Eye (tissue), 1 donor: ENCODE measurements at regions not wholly inside any gene's neighbourhood (a gene's known extent, or its start where the extent isn't known, plus 50 kb on each side); places are given as distances from the start of the nearest gene placed in this dataset.
A peak's percentile ranks its signal among the peaks of the same experiment; 100 is the strongest.

ENCODE experiments used
- DNase-seq: peaks from one replicate; pipeline ENCODE4 v3.0.0-alpha.2; 2015

GRCh38 chr2:67792191-67792590 is 270.6 kb downstream of the C1D start:
- peak; percentile 17 for DNase-seq

- peak; percentile 21 for DNase-seq
These were observed 270.1 kb downstream of the C1D start for GRCh38 chr2:67792681-67793091.

- DNase-seq, result peak; percentile 64
These were observed 264.8 kb downstream of the C1D start for GRCh38 chr2:67797801-67798540.

GRCh38 chr2:67798541-67799160 is 264.2 kb downstream of the C1D start:
- DNase-seq, result peak; percentile 42

GRCh38 chr2:67799886-67800285 is 262.9 kb downstream of the C1D start:
- DNase-seq, result no peak

- no peak for DNase-seq
These were observed 260.5 kb downstream of the C1D start for GRCh38 chr2:67802291-67802690.

GRCh38 chr2:67802824-67803223 is 260.0 kb downstream of the C1D start:
- no peak for DNase-seq

GRCh38 chr2:67806816-67807215 is 256.0 kb downstream of the C1D start:
- DNase-seq, result no peak

- DNase-seq, result no peak
These were observed 254.7 kb downstream of the C1D start for GRCh38 chr2:67808112-67808511.

- no peak for DNase-seq
These were observed 250.1 kb downstream of the C1D start for GRCh38 chr2:67812682-67813081.

- DNase-seq, result no peak
These were observed 239.1 kb downstream of the C1D start for GRCh38 chr2:67823726-67824125.

GRCh38 chr2:67824186-67824585 is 238.6 kb downstream of the C1D start:
- no peak for DNase-seq

- DNase-seq, result no peak
These were observed 237.3 kb downstream of the C1D start for GRCh38 chr2:67825476-67825875.

GRCh38 chr2:67828066-67828465 is 234.7 kb downstream of the C1D start:
- no peak for DNase-seq

- no peak for DNase-seq
These were observed 233.3 kb downstream of the C1D start for GRCh38 chr2:67829470-67829869.

GRCh38 chr2:67833632-67834031 is 229.2 kb downstream of the C1D start:
- DNase-seq, result no peak

- no peak for DNase-seq
These were observed 228.3 kb downstream of the C1D start for GRCh38 chr2:67834482-67834881.

- DNase-seq, result no peak
These were observed 227.5 kb downstream of the C1D start for GRCh38 chr2:67835266-67835665.

GRCh38 chr2:67836866-67837265 is 225.9 kb downstream of the C1D start:
- DNase-seq, result peak; percentile 81

- DNase-seq, result no peak
These were observed 224.6 kb downstream of the C1D start for GRCh38 chr2:67838205-67838604.

GRCh38 chr2:67839242-67839641 is 223.6 kb downstream of the C1D start:
- no peak for DNase-seq

GRCh38 chr2:67839668-67840067 is 223.1 kb downstream of the C1D start:
- DNase-seq, result no peak

GRCh38 chr2:67840460-67841068 is 222.2 kb downstream of the C1D start:
- DNase-seq, result peak; percentile 87

- no peak for DNase-seq
These were observed 221.1 kb downstream of the C1D start for GRCh38 chr2:67841711-67842110.
